HUDEP-2 (cell line): ENCODE measurements at regions not wholly inside any gene's neighbourhood (a gene's known extent, or its start where the extent isn't known, plus 50 kb on each side); places are given as distances from the start of the nearest gene placed in this dataset.

Experiments used
- DNase-seq, 76 experiments: peaks; one replicate each; lab custom pipeline; 2025; ENCODE audit not compliant: unreplicated experiment in 76 of 76; lab: John Stamatoyannopoulos, UW

- DNase-seq = no peak
Measured at GRCh38 chr1:198902655-198903054, 263.8 kb downstream of the PTPRC start.

DNA sequence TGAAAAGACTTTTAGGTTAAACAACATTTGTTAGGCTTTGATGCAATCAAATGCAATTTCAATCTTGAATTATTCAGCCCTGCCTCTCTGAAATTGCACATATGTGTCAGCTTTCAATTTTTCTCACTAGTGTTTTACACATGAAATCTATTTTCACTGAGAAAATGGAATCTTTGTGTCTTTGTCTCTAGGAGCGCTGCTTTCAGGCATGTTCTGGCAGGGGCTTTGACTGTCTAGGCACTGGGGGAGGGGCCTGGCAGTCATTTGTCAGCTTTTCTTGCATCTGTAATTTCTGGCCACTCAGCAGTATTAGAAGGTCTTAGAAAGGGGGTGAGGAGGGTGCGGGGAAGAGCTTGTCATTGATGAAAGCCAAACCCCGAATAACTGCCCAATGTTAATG, 264.4 kb downstream of the PTPRC start:
- no peak for DNase-seq

GRCh38 chr1:198903621-198904020, 264.8 kb downstream of the PTPRC start:
- DNase-seq = no peak

DNA sequence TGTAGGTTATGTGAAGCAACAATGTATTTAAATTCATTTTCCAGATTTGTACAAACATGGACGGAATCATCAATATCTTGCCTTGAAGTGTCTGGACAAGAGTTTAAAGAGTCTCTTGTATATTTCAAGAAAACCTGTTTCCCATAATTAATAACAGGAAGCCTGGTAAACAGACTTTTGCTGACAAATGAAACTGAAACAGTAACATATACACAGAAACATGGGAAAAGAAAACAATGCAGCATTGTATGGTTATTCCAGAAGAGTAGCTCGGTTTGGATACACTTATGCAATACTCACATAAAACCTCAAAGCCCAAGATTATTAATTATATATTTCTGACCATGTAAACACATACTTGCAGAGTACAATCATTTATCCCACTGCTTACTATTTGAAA, 265.5 kb downstream of the PTPRC start:
- DNase-seq = no peak

- DNase-seq = no peak
Measured at GRCh38 chr1:198906739-198907422, 268.0 kb downstream of the PTPRC start.

DNA sequence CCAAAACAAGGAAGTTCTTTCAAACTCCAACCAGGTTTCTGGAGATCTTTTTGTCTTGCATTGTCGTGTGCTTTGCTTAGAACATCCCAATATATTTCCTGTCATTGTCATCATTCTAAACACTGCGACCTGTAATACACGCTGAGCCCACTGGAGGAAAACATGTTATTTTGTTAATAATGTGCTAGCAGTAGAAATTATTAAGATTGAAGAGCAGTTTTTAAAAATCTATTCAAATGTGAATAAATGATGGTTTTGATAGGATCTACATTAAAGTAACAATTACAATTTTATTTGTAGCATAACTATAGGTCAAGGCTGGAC, 268.5 kb downstream of the PTPRC start:
- DNase-seq = no peak

GRCh38 chr1:198908995-198909394, 270.2 kb downstream of the PTPRC start:
- no peak for DNase-seq

DNA sequence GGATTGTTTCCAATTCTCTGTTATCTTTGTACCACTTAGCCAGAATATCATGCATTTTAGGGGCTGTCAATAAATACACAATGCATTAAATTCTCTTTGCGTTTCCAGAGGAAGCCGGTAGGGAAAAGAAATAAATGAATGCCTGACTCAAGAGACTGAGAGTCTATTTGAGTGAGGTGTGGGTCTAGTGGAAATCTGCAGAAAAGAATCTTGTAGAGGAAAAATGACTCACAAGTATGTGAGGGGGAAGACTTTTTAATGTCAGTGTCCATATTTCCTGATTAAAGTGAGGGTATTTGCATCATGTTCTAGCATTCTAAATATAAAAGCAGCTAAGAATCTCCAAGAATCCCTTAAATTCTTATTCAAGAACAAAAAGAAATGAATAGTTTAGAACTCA, 271.1 kb downstream of the PTPRC start:
- DNase-seq = no peak

- DNase-seq = no peak
Measured at GRCh38 chr1:198910816-198911215, 272.0 kb downstream of the PTPRC start.

DNA sequence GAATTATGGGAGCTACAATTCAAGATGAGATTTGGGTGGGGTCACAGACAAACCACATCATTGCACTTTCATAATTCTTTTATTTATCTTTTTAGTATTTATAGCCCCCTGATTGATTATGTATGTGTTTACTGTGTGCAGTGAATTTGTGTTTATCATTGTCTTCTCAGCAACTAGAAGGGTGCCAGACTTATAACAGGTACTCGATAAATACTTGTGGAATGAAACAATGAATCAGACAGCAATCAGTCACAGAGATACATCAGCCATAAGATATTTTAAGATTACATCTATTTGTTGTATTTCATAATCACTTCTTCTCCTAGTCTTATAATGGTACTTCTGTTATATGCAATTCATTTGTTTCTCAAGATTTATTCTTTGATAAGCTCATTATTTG, 273.2 kb downstream of the PTPRC start:
- DNase-seq = no peak

DNA sequence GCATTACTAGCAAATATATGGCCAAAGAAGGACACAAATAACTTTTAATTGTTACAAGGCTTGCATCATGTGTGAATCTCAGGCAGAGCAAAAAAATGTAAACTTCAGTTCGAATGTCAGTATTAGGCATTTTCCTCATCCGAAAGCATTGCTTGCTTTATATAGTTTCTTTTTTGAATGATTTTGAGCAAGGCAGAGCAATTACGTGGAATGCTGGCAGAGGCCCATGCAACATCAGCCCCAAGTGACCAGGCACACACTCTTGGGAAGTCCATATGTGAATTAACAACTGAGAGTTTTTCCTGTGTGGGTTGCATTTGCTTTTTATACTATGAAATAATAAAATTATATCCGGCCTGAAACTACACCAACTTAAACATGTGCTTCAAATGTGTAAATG, 274.8 kb downstream of the PTPRC start:
- DNase-seq = no peak

- no peak for DNase-seq
Measured at GRCh38 chr1:198915327-198916231, 276.7 kb downstream of the PTPRC start.

DNA sequence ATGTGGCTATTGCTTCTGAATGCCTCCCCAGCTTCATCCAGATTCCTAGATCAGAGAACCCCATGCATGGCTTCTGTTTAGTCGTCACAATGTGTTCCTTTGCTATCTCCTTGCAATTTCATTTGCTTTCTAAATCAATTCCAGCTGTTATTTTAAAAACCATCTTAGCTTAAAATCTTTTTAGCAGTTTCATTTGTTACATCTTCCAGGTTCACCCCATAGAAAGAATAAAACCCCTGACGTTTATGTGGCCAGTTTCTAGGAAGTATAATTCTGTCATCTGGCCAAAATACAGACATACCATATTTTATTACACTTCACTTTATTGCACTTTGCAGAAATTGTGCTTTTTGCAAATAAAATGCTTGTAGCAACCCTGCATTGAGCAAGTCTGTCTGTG, 278.4 kb downstream of the PTPRC start:
- DNase-seq = no peak

GRCh38 chr1:198918920-198919319, 280.1 kb downstream of the PTPRC start:
- DNase-seq = no peak

DNA sequence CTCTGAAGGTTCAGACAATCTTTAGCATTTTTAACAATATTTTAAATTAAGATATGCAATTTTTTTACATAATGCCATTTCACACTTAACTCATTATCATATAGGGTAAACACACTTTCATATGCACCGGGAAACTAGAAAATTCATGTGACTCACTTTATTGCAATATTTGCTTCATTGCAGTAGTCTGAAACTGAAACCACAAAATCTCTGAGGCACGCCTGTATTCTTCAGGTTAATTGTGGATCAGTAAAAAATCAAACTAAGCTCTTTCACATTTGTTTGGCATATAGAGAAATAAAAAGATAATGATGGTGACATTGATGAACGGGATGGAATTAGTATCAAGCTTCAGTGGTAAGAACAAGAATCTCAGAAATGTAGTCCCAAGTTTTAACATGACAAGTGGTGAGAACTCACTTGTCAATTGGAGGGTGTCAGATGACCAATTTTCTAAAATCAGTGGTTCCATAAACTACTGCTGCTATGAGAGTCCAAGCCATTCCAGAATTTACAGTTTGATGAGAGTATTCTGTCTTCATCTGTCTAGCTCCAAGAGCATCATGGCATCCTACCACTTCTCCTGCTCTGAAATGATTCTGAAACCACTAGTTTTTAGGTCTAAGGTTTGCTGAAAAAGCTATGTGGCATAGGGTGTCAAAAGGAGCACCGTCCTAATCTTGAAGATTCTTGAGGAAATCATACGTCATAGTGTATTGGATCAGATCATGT, 281.0 kb downstream of the PTPRC start:
- DNase-seq = no peak

DNA sequence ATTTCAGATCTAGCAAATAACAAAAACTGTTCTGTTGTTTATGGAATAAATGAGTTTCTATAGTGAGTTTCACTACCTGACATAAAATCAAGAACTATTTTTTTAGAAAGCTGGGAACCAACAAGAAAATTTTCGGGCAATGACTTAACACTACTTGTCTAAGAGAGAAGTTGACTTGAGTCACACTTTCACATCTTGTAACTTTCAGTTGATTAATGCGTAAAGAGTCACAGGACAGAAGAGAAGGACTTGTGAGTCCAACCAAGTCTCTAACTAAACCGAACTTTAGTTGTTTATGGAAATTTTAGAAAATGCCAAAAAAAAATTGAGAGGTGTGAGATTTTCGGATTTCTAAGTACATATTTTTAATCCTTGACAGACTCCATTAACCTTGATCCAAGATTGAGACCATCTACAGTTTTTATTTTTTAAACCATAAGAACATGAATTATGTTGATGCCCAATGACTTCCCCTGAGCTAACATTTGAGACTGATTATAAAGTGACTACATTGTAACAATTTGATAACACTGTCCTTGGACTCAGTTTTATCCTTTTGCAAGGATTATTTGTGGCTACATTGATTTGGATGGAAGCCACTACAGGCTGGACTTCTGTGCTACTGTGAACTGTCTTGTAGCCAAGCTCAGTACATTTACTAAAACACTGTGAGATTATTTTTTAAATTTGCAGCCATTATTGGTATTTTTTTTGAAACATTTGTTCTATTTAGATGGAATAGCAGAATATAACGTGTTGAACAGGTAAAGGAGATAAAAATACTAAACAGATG, 284.0 kb downstream of the PTPRC start:
- no peak for DNase-seq

GRCh38 chr1:198923993-198924392, 285.2 kb downstream of the PTPRC start:
- no peak for DNase-seq

GRCh38 chr1:198925567-198925966, 286.7 kb downstream of the PTPRC start:
- no peak for DNase-seq

GRCh38 chr1:198927129-198927528, 288.3 kb downstream of the PTPRC start:
- DNase-seq = no peak

GRCh38 chr1:198929111-198929604, 290.3 kb downstream of the PTPRC start:
- DNase-seq = no peak
